ENCODE measurements at regions not wholly inside any gene's neighbourhood (a gene's known extent, or its start where the extent isn't known, plus 50 kb on each side); places are given as distances from the start of the nearest gene placed in this dataset.

DNA sequence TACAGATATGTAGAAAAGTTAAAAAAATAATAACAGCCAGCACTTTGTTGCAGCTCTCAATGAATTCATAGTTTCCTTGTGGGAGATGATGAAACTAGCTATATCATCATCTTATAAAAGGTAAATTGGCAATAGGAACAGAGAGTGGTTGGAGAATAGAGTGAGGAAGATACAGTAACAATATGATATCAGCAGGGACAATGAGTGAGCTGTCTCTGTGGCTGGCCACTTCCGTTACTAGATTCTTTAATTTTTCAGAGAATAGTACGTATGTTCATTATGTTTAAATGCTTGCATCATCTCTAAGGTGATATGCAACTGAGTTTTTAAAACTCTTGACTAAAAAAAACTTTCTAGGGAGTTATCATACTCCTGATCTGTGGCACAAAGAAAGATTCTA is 1006.2 kb upstream of the FLRT2 start:
- TF ChIP-seq CTCF (IDR thresholded peaks at IDR 0.05; ENCODE audit: low read depth, low read length): no peak
- H3K4me3 ChIP-seq (ENCODE audit: low read depth, low read length): no peak overlapping the region

DNA sequence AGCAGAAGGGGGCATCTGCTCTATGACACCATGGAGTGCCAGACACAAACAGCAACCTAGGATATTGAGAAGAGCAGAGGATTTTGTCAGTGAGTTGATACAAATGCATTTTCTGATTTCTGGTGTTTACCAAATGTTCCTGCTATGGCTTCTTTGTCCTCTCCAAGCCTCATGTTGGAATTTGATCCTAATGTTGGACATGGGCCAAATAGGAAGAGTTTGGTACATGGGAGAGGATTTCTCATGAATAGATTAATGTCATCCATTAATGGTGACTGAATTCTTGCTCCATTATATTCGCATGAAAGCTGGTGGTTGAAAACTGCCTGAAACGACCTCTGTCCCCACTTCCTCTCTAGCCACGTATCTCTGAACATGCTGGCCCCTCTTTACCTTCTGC is 1002.2 kb upstream of the FLRT2 start:
- no peak overlapping the region for H3K4me3 ChIP-seq (ENCODE audit: low read depth, low read length)
- TF ChIP-seq CTCF (IDR thresholded peaks at IDR 0.05; ENCODE audit: low read depth, low read length): no peak

GRCh38 chr14:84532016-84532415 is 997.9 kb upstream of the FLRT2 start:
- TF ChIP-seq CTCF (IDR thresholded peaks at IDR 0.05; ENCODE audit: low read depth, low read length): no peak
- H3K4me3 ChIP-seq (ENCODE audit: low read depth, low read length): no peak overlapping the region

DNA sequence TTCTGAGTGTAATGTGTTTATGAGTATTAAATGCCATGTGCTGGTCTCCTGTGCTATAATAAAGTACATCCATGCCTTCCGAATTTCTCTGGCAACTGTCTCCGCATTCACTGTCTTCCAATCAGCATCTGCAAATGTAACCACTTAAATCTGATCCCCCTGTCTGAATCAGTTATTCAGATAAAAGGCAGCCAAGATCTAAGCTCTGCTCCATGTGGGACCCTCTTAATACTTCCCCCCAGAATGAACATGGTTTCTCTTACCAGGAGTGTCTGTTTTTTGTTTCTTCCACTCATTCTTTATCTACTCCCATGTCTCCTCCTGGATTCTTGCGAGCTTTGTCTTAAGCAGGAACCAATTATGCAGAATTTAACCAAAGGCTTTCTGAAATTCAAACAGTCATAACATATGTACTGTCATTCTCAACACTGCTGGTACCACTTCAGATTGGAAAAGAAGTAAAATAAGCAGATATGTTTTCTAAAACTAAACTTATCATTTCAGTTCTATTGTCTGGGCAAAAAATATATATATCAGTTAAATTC is 996.7 kb upstream of the FLRT2 start:
- no peak overlapping the region for H3K4me3 ChIP-seq (ENCODE audit: low read depth, low read length)
- TF ChIP-seq CTCF (IDR thresholded peaks at IDR 0.05; ENCODE audit: low read depth, low read length): no peak

DNA sequence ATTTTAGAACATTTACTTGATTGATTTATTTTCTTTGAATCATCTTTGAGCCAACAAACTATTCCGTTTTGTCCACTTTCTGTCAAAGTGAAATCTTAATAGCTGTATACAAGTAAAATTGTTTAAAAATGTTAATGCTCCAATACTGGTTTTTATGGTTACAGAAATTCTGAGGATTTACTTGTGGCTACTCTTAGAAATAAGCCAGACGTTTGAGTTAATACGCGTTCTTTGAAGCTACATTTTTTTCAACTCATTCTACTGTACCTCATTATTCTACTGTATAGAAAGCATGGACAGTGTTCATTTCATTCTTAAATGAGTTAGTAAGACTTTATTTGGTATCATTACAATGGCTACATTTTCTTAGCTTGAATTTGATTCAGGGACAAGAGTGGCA is 996.2 kb upstream of the FLRT2 start:
- TF ChIP-seq CTCF (IDR thresholded peaks at IDR 0.05; ENCODE audit: low read depth, low read length): no peak
- H3K4me3 ChIP-seq (ENCODE audit: low read depth, low read length): no peak overlapping the region

DNA sequence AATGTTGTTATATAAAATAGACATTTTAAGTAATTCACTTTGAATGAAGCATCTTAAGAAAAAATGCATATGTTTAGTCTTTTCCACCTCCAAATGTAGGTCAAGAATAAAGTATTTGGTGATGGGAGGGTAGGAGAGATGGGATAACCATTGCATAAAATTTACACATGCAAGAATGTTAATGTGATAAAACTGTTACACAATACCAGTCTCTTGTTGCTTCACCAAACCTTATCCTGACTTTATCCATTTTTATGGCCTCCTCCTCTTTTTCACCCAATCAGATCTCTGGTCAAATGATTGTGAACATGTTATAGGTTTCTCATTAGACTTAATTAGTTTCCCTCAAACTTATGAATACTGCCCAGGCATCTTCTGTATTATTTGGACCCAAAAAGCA is 994.5 kb upstream of the FLRT2 start:
- H3K4me3 ChIP-seq (ENCODE audit: low read depth, low read length): no peak overlapping the region
- TF ChIP-seq CTCF (IDR thresholded peaks at IDR 0.05; ENCODE audit: low read depth, low read length): no peak

- no peak overlapping the region for H3K4me3 ChIP-seq (ENCODE audit: low read depth, low read length)
- TF ChIP-seq CTCF (IDR thresholded peaks at IDR 0.05; ENCODE audit: low read depth, low read length): no peak
Measured at GRCh38 chr14:84535976-84536375, 994.0 kb upstream of the FLRT2 start.

Data from WI38 (cell line).